Ovary (tissue), 3 donors: ENCODE measurements at regions not wholly inside any gene's neighbourhood (a gene's known extent, or its start where the extent isn't known, plus 50 kb on each side); places are given as distances from the start of the nearest gene placed in this dataset.

Source experiments
- CTCF ChIP-seq, 3 donors: fragments of 450-650 bp in 2 of 3; fragments of 200-600 bp in 1 of 3; IDR thresholded peaks; one replicate each; pipeline versions ENCODE4 v1.5.1 to v1.8.0; 2016 to 2022; ENCODE audit warnings: antibody characterized with exemption in 3 of 3, mild to moderate bottlenecking in 1 of 3
- EP300 ChIP-seq: sonication (generic); formaldehyde crosslinking; IDR thresholded peaks from one replicate; pipeline ENCODE4 v1.6.1; 2017; ENCODE audit warnings: antibody characterized with exemption
- POLR2A ChIP-seq: fragments of 450-650 bp; IDR thresholded peaks from one replicate; pipeline ENCODE4 v1.6.1; 2017; ENCODE audit warnings: antibody characterized with exemption, mild to moderate bottlenecking, moderate library complexity
- donor health status: DM: no; HTN: no; CAD: no.

- TF ChIP-seq POLR2A (no peak), CTCF (IDR thresholded peaks at IDR 0.05) (no peak), EP300 (no peak)
Observed at GRCh38 chr20:52569201-52569600, 377.6 kb upstream of the ZFP64 start.
